HS-27A (cell line): ENCODE measurements at regions not wholly inside any gene's neighbourhood (a gene's known extent, or its start where the extent isn't known, plus 50 kb on each side); places are given as distances from the start of the nearest gene placed in this dataset.

Source experiments
- DNase-seq: peaks from one replicate; pipeline ENCODE4 v3.0.0-alpha.2; 2012; ENCODE audit warnings: low read depth, missing footprints

DNA sequence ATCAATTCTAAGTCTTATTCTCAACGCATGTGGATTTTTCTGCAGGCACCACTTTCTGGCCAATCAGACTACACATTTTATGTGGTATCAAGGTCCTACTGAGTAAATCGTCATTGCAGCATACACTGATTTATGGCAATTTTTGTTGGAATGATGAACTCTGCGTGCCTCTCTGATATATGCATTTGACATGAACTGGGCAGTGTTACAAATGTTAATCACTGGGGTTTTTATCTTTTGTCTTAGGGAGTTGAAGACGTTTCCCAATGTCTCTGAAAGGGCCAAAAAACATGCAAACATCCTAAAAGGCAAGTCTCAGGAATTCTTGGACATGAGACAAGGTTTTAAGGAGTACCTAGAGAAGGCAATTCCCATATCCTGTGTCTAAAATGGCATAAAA lies 809.5 kb upstream of the CELF2 start:
- no peak for DNase-seq

DNA sequence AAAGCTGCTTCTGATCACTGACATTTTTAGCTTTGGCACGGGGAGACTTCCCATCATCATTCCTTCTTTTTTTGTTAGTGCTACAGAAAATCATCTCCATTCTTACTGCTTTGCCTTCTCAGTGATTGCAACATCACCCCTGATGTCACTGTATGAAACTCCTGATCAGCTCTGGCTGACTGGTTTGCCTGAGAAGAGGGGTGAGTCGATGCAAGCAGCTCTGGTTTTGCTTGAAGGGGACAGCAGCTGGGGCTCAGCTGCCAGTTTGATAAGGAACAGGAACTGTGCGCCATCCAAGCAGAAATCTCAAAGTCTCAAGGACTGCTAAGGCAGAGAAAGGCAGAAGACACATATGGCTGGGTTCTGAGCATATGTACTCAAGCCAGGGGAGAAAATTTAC lies 808.5 kb upstream of the CELF2 start:
- no peak for DNase-seq

DNA sequence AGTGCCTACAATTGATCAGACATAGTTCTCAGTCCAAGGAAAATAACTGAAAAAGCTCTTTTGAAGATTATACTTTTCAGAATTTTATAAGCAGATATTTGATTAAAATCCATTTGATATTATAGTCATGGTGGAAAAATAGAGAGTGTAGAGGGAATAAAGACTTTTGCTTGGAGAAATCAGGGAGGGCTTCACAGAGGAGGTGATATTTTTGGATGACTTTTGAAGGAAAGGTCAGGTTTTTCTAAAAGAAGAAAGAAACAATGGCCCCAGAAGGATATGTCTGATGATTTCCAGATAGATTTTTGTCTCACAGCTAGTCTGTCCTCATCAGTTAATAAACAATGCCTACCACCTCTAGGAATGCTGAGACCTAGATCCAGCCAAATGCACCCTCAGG lies 806.3 kb upstream of the CELF2 start:
- DNase-seq: no peak

DNA sequence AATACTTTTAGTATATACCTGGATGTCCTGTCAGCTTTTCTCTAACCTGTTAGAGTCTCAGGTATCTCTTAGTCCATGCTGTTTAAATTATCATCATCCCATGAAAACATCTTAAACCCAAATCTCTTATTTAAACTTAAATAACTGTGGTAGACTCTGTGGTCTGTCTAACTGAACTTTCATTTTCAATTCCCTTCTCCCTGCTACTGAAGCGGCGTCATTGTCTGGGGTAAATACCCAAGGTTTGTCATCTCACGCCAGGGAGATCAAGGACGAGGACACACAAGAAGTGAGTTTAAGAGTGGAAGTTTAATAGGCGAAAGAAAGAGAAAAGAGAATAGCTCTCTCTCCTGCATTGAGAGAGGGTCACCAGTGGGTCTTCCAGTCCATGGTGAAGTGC lies 804.4 kb upstream of the CELF2 start:
- no peak for DNase-seq

DNA sequence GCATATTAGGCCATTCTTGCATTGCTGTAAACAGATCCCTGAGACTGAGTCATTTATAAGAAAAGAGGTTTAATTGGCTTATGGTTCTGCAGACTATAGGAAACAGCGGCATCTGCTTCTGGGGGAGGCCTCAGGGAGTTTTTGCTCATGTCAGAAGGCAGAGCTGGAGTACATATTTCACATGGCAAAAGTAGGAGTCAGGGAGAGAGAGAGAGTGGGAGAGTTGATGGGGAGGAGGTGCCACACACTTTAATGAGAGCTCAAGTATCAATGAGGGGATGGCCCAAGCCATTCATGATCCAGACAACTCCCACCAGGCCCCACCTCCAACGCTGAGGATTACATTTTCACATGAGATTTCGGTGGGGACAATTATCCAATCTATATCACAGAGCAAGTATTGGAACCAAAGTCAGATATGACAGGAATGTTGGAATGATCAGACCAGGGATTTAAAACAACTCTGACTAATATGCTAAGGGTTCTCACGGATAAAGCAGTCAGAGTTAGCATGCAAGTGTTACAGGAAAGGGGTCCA lies 795.3 kb upstream of the CELF2 start:
- peak; percentile 47 for DNase-seq

DNA sequence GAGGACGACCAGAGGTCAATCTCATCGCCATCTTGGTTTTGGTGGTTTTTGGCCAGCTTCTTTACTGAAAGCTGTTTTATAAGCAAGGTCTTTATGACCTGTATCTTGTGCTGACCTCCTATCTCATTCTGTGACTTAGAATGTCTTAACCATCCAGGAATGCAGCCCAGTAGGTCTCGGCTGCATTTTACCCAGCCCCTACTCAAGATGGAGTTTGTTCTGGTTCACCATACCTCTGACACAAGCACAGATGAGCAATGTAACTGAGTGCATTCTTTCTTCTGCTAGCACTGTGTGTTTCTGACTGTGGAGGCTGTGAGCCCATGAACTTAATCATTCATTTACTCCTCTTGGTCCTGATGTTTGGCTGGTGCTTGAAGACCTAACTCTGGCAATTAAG lies 794.5 kb upstream of the CELF2 start:
- no peak for DNase-seq

DNA sequence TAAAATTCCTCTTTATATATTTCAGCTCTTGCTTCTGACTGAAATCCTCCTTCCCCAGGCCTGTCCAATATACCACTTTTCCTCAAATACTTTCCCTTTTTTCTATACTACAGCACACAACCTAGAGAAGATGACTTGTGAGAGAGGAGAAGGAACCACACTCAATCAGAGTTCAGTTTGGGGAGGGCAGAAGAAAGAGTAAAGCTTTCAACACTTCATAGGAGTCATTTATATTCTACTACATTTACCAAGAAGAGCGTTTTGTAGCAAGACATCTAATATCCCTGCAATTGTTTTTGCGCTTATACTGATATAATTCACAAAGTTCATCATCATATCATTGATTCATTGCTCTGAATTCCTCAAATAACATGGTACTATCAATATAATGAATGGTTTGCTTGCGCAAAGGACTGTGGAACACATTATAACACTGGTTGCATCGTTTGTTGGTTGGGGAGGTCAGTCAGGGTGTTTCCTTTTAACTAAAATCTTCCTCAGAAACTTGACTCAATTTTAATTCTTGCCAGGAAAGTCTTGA lies 792.5 kb upstream of the CELF2 start:
- DNase-seq: no peak

DNA sequence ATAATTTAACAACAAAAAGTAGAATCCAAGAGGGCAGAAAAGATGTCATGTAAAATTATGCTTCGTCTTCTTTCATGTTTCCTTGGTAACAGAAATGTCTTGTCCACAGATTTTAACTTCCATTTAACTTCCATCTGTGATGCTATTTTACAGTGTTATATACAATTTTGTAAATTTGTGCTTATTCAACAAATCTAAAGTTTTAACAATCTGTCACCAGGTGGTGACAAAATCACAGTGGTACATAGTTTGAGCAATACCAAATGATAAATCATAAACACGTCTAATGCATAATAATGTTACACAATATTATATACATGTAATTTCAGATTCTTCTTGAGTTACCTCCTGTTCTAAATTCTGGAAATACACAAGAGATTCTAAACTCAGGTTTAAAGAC lies 784.4 kb upstream of the CELF2 start:
- DNase-seq: no peak

DNA sequence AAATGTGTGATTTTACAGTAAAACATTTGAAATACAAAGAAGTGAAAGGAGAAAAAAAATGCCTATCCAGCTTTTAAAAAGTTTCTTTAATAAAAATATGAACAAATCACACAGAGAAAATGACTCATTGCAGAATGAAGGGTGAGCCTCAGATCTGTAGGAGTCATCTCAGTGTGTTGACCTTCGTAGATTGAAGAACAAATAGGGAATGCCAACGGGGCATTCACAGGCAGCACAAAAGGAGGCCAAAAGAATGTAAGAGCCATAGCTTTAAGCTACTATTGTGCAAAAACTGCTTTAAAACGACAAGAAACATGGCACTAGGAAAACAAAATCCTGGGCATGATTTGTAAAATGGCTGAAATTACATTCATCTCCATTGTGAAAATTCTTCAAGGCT lies 782.7 kb upstream of the CELF2 start:
- DNase-seq: no peak

DNA sequence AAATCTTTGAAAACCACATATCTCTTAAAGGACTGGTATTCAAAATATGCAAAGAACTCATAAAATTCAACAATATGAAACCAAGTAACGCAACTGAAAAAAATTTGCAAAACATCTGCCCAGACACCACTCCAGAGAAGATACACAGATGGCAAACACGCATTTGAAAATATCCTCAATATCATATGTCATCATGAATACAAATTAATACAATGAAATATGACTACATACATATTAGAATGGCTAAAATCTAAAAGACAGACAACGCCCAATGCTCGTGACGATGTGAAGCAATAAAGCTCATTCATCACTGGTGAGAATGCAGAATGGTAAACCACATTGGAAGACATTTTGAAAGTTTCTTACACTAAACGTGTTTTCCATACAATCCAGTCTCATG lies 770.1 kb upstream of the CELF2 start:
- no peak for DNase-seq

DNA sequence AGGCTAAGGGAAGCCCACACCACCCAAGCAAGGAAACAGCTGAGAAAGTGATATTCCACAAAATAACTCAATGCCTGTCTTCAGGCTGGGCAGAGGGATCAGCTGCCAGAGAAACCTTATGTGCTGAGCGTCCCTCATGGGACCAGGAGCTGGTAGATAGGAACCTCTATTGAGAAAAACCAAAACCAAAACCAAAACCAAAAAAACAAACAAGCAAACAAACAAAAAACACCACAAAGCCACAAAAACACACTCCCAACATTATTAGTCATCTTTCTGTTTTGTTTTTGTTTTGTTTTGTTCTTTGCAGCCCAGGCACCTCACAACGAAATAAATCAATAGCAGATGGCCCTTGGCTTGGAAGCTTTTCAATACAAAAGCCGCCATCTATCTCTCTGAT lies 760.8 kb upstream of the CELF2 start:
- DNase-seq: no peak

DNA sequence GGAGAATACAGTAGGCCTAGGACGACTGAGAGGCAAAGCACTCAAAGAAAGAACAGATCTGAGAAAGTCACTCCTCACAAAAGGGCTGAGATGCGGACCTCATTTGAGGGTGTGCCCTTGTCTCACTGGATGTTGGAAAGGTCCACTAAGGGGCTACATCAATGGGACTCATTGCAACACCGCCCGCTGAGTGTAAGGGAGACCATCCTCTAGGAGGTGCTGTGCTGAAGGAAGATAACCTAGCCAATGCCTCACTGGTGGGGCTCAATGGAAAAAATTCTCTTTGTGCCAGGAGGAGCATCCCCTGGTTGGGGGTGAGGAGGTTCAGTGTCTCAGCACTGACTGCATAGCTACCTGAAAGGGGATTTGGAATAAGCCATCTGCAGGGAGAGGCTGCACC lies 758.7 kb upstream of the CELF2 start:
- no peak for DNase-seq

DNA sequence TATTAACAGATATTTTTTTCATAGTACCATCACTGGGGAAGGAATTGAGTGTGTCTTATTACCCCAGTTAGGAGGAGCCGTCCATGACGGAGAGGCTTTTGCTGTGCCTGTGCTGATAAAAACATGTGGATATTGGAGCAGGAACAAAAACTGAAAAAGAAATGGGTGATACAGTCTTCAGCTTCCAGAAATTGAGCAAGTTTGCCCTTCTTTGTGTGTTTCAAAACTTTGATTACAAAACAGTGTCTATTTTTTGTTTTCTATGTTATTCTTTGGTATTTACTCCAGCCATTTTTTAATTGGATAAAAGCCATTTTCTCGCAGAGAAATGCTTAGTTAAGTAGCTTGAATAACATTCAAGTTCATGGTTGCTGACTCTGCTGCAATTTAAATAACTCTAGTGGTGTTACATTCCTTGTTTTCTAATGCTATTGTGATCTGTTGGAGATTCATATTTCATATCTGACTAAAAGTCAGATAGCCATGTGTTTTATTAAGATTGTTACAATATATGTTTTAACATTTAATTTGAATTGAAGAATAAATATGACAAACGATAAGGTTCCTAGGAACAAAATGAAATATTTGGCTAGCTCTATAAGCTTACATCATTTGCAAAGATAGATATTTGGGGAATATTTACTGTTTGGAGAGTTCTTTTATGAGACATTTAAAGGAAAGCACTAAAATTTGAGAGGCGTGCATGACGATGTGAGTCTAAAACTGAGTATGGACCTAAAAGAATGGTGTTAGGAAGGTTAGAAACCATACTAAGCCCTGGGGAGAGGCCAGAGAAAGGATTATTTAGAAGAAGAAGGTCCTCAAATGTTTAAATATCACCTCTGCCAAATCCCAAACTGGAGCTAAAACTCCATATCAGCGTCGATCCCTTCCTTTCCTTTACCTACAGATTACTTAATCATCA lies 747.3 kb upstream of the CELF2 start:
- DNase-seq: no peak

DNA sequence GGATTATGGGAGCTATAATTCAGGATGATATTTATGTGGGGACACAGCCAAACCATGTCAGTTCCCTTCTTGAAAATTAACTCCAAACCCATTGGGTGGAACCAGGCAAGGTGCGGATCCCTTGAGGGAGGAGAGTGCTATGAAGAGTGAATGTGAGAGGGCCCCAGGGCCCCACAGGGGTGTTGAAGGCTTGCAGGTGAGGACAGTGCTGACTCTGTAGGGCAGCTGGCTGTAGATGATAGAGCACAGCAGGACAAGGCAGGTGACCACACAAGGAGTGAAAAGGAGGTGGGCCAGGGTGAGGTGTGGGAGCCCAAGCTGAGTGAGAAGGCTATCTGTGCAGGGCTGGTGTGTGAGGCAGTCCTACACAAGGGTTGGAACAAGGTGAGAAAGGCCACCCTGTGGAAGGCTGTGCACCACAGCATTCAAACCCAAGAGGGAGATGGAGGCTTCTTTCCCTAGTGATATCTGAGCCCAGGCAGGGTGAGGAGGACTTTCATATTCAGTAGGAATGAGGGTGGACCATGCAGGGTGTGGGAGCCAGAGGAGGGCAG lies 746.0 kb upstream of the CELF2 start:
- no peak for DNase-seq

DNA sequence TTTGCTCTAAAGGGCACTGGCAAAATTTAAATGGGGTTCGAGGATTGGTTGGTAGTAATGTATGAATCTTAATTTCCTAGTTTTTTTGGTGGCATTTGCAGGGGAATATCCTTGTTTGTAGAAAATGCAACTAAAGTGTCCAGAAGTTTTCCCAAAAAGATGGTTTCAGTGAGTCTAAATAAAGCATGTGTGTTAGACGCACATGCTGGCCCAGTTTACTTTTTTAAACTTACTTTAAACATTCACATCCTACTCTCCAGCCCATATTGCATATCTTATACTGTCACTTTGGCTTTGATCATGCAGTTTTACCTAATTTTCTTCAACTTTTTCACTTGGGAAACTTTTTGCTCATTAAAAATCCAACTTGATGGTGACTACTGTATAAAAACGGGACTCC lies 744.0 kb upstream of the CELF2 start:
- no peak for DNase-seq

DNA sequence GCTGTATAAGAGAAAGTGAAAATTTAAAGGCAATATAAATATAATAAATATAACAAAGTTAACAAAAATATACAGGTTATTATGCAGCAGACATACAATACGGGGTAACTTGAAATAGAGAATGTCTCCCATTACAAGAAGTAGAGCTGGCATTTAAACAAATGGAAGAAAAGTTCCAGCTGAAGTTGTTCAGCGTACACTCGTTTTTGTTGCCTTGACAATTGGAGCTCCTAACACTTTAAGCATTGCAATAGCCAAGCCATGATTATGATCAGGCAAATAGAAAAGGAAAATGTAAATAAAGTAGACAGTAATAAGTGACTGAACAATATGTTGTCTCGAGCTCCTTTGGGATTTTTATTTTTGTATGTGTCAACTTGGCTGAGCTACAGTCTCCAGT lies 737.8 kb upstream of the CELF2 start:
- DNase-seq: no peak

DNA sequence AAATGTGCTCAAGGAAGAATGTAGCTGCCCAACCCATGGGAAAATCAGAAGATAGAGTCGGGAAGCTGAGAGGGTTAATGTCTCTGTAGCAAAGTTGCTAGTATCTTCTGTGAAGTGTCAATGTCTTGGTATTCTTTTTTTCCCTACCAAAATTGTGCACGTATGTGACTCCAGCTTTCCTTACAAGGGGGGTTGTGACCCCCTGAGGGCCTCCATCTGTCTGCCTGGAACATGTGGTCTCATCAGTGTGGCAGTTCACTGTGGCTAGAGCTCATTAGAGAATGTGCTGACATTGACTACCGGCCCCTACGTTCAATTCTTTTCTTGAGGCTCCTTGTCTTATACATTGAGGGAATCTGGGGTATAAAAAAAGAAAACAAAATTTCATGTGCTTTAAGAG lies 725.2 kb upstream of the CELF2 start:
- DNase-seq: no peak

DNA sequence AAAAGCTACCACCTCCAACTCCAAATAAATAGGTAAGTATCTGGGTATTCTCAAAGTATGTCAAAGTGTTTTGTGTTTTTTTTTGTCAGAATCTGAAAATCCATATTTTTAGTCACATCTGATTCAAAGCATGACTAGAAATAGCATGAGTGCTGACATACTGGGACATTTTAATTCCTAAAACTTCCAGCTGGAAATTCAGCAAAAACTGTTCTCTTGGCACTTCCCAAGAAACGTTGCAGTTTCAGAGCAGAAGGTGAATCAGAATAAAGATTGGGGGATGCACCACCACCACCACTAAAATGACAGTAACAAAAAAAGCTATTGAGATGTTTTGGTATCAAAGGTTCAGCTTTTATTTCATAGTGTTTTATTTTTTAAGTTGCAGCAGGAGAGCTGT lies 724.6 kb upstream of the CELF2 start:
- no peak for DNase-seq

DNA sequence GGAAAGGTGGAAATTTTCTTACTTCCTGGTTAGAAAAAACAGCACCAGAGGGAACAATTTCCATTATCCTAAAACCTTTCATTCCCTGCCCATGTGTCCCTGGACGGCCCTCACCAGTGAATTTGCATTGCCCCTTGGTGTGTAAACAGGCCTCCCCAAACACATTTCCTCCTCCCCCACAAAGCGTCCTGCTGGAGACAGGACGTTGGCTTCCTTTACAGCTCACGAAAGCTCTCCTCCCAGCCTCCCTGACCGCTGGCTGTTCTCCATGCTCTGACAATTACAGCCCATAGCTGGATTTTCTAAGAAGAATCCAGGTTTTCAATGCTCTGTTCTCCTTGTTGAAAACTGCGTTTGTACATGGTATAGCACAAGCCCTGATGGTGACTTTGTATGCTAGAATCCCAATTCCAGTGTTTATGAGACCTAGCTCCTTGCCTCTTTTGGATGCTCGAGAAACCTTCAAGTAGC lies 724.2 kb upstream of the CELF2 start:
- DNase-seq: no peak

DNA sequence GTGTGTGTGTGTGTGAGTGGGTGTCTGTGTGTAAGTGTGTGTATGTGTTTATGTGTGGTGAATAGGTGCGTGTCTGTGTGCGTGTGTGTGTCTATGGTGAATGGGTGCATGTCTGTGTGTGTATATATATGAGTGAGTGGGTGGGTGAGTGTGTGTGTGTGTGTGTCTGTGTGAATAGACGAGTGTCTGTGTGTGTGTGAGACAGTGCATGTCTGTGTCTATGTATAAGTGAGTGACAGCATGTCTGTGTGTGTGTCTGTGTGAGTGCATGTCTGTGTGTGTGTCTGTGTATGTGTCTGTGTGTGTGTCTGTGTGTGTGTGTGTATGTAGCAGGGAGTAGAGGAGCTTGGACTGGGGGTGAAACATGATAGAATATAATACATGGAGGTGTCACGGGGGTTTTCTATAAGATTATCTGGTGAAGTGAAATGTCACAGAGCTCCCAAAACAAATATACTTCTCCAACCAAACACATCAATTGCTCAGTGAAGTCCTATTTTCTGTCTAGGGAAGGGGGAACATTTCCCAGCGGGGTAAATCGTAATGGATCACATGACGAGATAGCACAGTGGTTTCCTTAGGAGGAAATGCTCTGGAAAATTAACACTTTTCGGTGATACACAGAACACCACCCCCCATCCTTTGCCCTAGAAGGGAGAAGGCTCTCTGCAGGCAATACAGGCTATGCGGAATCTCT lies 723.3 kb upstream of the CELF2 start:
- no peak for DNase-seq

DNA sequence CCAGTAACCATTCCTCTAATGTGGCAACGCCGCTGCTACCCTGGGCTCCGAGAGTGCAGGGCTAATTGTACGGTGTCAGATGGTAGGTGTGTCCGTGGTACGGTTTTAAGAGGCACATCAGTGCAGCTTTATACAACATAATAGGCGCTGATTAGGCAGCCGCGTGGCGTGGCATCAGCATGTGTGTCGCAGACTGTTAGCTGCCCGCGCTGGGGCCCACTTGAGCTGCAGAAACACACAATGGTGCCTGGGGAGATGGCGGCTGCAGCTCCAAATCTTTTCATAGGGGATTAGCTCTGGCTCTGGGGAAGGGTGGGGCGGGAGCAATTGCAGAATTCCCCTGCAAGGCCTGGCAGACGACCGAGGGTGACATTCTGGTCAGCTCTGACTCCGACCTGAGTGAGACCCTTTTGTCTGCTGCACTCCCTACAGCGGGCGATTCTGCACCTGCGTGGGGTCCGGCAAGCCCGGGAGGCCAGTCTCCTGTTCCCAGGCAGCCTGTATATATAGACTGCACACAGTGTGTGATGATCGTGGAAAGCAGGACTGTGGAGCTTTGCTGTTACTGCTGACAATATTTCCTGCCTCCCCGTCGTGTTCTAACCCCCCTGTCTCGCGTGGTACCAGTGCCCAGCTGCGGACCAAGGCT lies 722.7 kb upstream of the CELF2 start:
- no peak for DNase-seq

DNA sequence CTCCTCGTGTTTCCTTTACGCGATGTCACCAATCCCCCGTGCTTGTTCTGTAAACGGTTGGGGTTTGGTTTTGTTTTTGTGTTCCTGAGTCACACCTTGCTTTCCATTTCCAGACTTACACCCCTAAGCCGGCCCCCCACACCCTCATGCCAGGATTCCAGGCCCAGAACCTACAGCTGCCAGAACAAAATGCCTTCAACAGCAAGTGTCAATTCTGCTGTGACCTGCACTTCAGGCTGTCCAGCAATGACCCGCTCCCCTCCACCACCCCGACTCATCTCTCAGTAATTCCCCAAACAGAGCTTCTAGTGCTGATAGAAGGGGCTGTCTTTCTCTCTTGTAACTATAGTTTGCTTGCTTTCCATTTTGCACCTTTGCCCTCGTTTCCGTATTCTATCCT lies 722.1 kb upstream of the CELF2 start:
- DNase-seq: no peak
